Prostate gland (tissue), 2 donors: ENCODE measurements at regions not wholly inside any gene's neighbourhood (a gene's known extent, or its start where the extent isn't known, plus 50 kb on each side); places are given as distances from the start of the nearest gene placed in this dataset.

ENCODE experiments used
- CTCF ChIP-seq, 4 experiments: fragments of 200-600 bp in 2 of 4; fragments of 450-650 bp in 2 of 4; sonication (generic) in 2 of 4; IDR thresholded peaks; 1 replicate in 3 of 4; 2 replicates in 1 of 4; pipeline ENCODE4 v1.5.1; 2016 to 2019; ENCODE audit warnings: antibody characterized with exemption in 4 of 4, mild to moderate bottlenecking in 2 of 4, moderate library complexity in 2 of 4
- POLR2A ChIP-seq: fragments of 450-650 bp; IDR thresholded peaks from one replicate; pipeline ENCODE4 v1.6.1; 2016; ENCODE audit warnings: antibody characterized with exemption, mild to moderate bottlenecking

DNA sequence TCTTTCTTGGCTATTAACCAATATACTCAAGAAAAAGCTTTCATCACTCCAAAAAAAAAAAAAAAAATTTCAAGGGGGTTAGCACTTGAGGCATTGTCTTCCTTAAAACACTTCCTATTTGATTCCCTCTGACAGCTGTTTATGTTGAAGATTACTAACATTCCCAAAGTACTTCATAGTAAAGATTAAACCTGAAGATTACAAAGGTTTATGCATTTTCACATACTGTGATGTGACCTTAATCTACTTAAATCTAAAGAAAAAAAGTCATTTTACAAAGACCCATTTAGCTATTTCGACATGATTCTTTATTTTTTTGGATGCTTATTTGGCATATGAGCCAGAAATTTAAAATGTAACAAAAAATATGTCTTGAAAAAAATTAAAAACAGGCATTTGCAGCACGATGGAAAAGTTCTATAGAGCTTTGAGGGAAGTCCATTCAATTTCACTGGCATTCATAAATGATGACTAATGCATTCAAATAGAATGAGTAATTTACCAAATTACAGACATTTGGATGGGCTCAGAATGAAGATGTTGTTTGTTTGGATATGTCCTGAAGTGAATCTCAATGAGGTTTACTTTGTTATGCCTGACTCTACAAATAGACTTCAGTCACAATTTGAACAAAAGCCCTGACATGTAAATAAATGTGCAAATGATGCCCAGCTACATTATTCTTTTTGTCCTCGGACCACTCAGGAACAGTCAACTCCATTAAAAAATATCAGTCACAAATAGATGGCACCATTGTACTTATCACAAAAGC, 674.6 kb upstream of the MARCKS start:
- TF ChIP-seq POLR2A (no peak), CTCF (IDR thresholded peaks at IDR 0.05) (no peak)
